K562 (cell line): ENCODE measurements at regions not wholly inside any gene's neighbourhood (a gene's known extent, or its start where the extent isn't known, plus 50 kb on each side); places are given as distances from the start of the nearest gene placed in this dataset.

Experiments
- ATAC-seq: fragments of 200-7000 bp; cut with Tn5 transposase; 3 replicates; pipeline ENCODE4 v1.9.1; 2020; ENCODE audit warnings: moderate library complexity
- BruUV-seq: library from RNA; stranded (reverse); fragments of 400-500 nt; replicated peaks from 2 replicates; lab custom pipeline; 2021; lab: Mats Ljungman, UMichigan
- CTCF ChIA-PET: fragments of 300-600 bp; formaldehyde crosslinking; extraction: SDS; loops from one replicate; lab custom pipeline; 2021; ENCODE audit warnings: low intra/inter-chr PET ratio; lab: Yijun Ruan, JAX
- POLR2A ChIA-PET: fragments of 300-600, 350-650 bp; sonication (Branson Sonifier 250); formaldehyde crosslinking; extraction: SDS; loops from one replicate; lab custom pipeline; 2021; ENCODE audit warnings: antibody characterized with exemption, inconsistent platforms; lab: Yijun Ruan, JAX
- DNase-seq, 4 experiments: peaks; one replicate each; pipeline versions ENCODE4 v3.0.0 to v3.0.0-alpha.2; 2011 to 2018; ENCODE audit warnings: low spot score in 3 of 4, mixed read lengths in 3 of 4; ENCODE audit errors: extremely low read depth in 1 of 4
- FAIRE-seq: peaks from 2 replicates; lab custom pipeline; 2011; peaks lifted over from hg19 to GRCh38; lab: Jason Lieb, UNC
- H2AFZ ChIP-seq: 2 replicates; pipeline ENCODE4 v1.6.0; 2011; ENCODE audit warnings: low read depth, low read length, control low read depth, inconsistent platforms
- H3K27ac ChIP-seq: fragments of 200-600 bp; 3 replicates; pipeline ENCODE4 v1.8.0; 2011; ENCODE audit warnings: low read depth, mild to moderate bottlenecking, control low read depth, inconsistent platforms, low read length, moderate library complexity, mixed read lengths; ENCODE audit errors: extremely low read depth
- H3K27me3 ChIP-seq, 2 experiments: fragments of 300-600 bp in 1 of 2; 2 replicates in 1 of 2; 3 replicates in 1 of 2; pipeline versions ENCODE4 v1.6.0 to v1.8.0; 2011; ENCODE audit warnings: inconsistent platforms in 2 of 2, low read length in 2 of 2, mild to moderate bottlenecking in 1 of 2, mixed read lengths in 1 of 2, moderate library complexity in 1 of 2; ENCODE audit not compliant: control insufficient read depth in 2 of 2, insufficient read depth in 2 of 2
- H3K36me3 ChIP-seq: fragments of 300-600 bp; 3 replicates; pipeline ENCODE4 v1.8.0; 2011; ENCODE audit warnings: mild to moderate bottlenecking, low read length, inconsistent platforms; ENCODE audit not compliant: control insufficient read depth, insufficient read depth
- H3K4me1 ChIP-seq, 2 experiments: fragments of 200-600 bp in 1 of 2; replicated peaks in 1 of 2; 2 replicates in 1 of 2; 3 replicates in 1 of 2; pipeline versions ENCODE4 v1.5.1 to v1.8.0; 2011; ENCODE audit warnings: inconsistent platforms in 2 of 2, low read length in 2 of 2, mild to moderate bottlenecking in 1 of 2, mixed read lengths in 1 of 2, moderate library complexity in 1 of 2; ENCODE audit not compliant: control insufficient read depth in 2 of 2, insufficient read depth in 2 of 2
- H3K4me2 ChIP-seq: 2 replicates; pipeline ENCODE4 v1.6.1; 2011; ENCODE audit warnings: low read length, control low read depth, inconsistent platforms, mixed read lengths; ENCODE audit not compliant: insufficient read depth
- H3K4me3 ChIP-seq: fragments of 200-600 bp; sonication (generic), shearing (Covaris generic); 2 replicates; pipeline ENCODE4 v1.5.1; 2016; ENCODE audit warnings: control low read depth, inconsistent platforms
- H3K79me2 ChIP-seq: fragments of 200-600 bp; 3 replicates; pipeline ENCODE4 v1.8.0; 2011; ENCODE audit warnings: low read length, inconsistent platforms; ENCODE audit not compliant: control insufficient read depth, insufficient read depth
- H3K9ac ChIP-seq, 2 experiments: 2 replicates each; pipeline versions ENCODE4 v1.6.0 to v1.6.1; 2011; ENCODE audit warnings: low read depth in 2 of 2, low read length in 2 of 2, control low read depth in 1 of 2, inconsistent platforms in 1 of 2, mild to moderate bottlenecking in 1 of 2, mixed read lengths in 1 of 2; ENCODE audit not compliant: insufficient read depth in 1 of 2
- H3K9me1 ChIP-seq: one replicate; pipeline ENCODE4 v1.6.0; 2011; ENCODE audit warnings: inconsistent platforms, mild to moderate bottlenecking, low read length, moderate library complexity; ENCODE audit not compliant: control insufficient read depth, insufficient read depth
- H3K9me3 ChIP-seq: replicated peaks from 2 replicates; pipeline ENCODE4 v1.5.1; 2011; ENCODE audit warnings: low read depth, low read length, inconsistent platforms; ENCODE audit not compliant: control insufficient read depth, insufficient read depth
- H4K20me1 ChIP-seq: replicated peaks from 2 replicates; pipeline ENCODE4 v1.6.1; 2011; ENCODE audit warnings: low read length, inconsistent platforms, mixed read lengths; ENCODE audit not compliant: control insufficient read depth, insufficient read depth
- ASH1L ChIP-seq: fragments of 450-650 bp; IDR thresholded peaks from 2 replicates; pipeline ENCODE4 v1.6.1; 2018; ENCODE audit warnings: borderline replicate concordance, mild to moderate bottlenecking, low read depth; ENCODE audit not compliant: partially characterized antibody
- CBFA2T2 ChIP-seq: fragments of 450-650 bp; conservative IDR thresholded peaks from 2 replicates; pipeline ENCODE4 v1.6.1; 2017; ENCODE audit warnings: mild to moderate bottlenecking
- KDM2B ChIP-seq: fragments of 250-450 bp; sonication (Bioruptor Pico); IDR thresholded peaks from 2 replicates; pipeline ENCODE4 v1.8.0; 2021; ENCODE audit warnings: mild to moderate bottlenecking, moderate library complexity
- LCOR ChIP-seq: sonication (generic); formaldehyde crosslinking; IDR thresholded peaks from 2 replicates; pipeline ENCODE4 v1.8.0; 2022; ENCODE audit warnings: mild to moderate bottlenecking, missing genetic modification reagents
- MCM2 ChIP-seq: fragments of 450-650 bp; IDR thresholded peaks from 2 replicates; pipeline ENCODE4 v1.6.1; 2017; ENCODE audit warnings: low read depth, mild to moderate bottlenecking
- NR2C2 ChIP-seq, 2 experiments: fragments of 200-800 bp in 1 of 2; sonication (Bioruptor generic) in 1 of 2; sonication (generic) in 1 of 2; formaldehyde crosslinking in 1 of 2; IDR thresholded peaks; 2 replicates each; pipeline versions ENCODE4 v1.6.1 to v1.8.0; 2016 to 2022; ENCODE audit warnings: mild to moderate bottlenecking in 1 of 2, missing compliant biosample characterization in 1 of 2, missing genetic modification characterization in 1 of 2, missing genetic modification reagents in 1 of 2
- PHTF2 ChIP-seq: fragments of 250-450 bp; sonication (Bioruptor Pico); IDR thresholded peaks from 2 replicates; pipeline ENCODE4 v1.5.0; 2021; ENCODE audit warnings: mild to moderate bottlenecking
- TAF1 ChIP-seq: IDR thresholded peaks from 2 replicates; pipeline ENCODE4 v1.6.1; 2011; ENCODE audit warnings: mild to moderate bottlenecking, low read length, moderate library complexity; ENCODE audit not compliant: insufficient read depth, control insufficient read depth, severe bottlenecking; ENCODE audit errors: extremely low read depth
- TCFL5 ChIP-seq: fragments of 250-450 bp; sonication (Bioruptor Pico); conservative IDR thresholded peaks from 2 replicates; pipeline ENCODE4 v1.6.1; 2021; ENCODE audit warnings: mild to moderate bottlenecking, moderate library complexity, matching md5 sums
- ZNF507 ChIP-seq: conservative IDR thresholded peaks from 2 replicates; pipeline ENCODE4 v1.6.1; 2017; ENCODE audit warnings: missing genetic modification characterization, missing compliant biosample characterization
- ZNF589 ChIP-seq: fragments of 200-800 bp; sonication (Bioruptor generic); IDR thresholded peaks from 2 replicates; pipeline ENCODE4 v1.6.1; 2016; ENCODE audit warnings: low read depth, missing genetic modification characterization, missing compliant biosample characterization
- WGBS: fragments of 100-300 bp; shearing (Covaris generic); methylation state at CpG from one replicate; pipeline ENCODE4 v1.1.6; 2016; ENCODE audit warnings: low coverage, mixed read lengths; ENCODE audit not compliant: insufficient coverage; ENCODE audit errors: missing lambda C conversion rate; 5-methylcytosine and 5-hydroxymethylcytosine counted together
- in situ Hi-C: fragments of 300-500 bp; cut with MboI; formaldehyde crosslinking; loops from 4 replicates; pipeline ENCODE4 v1.15.0; 2018; ENCODE audit warnings: inconsistent platforms, mixed read lengths
- intact Hi-C: fragments of 100-400 bp; cut with micrococcal nuclease; formaldehyde crosslinking; loops from 2 replicates; pipeline ENCODE4 v1.14.2; 2022
- TF ChIP-seq, protein P1 (sequence below): sonication (generic); formaldehyde crosslinking; IDR thresholded peaks from 2 replicates; pipeline ENCODE4 v1.8.1; 2023; ENCODE audit warnings: mild to moderate bottlenecking, missing genetic modification reagents
- TF ChIP-seq, protein P2 (sequence below): IDR thresholded peaks from 3 replicates; pipeline ENCODE4 v1.6.1; 2011; ENCODE audit warnings: borderline replicate concordance, mild to moderate bottlenecking; ENCODE audit not compliant: insufficient read length, insufficient read depth
- TF ChIP-seq, protein P3 (sequence below): fragments of 450-650 bp; conservative IDR thresholded peaks from 2 replicates; pipeline ENCODE4 v1.6.1; 2016; ENCODE audit warnings: missing genetic modification characterization, low read depth, mild to moderate bottlenecking, missing compliant biosample characterization, moderate library complexity
- TF ChIP-seq, protein P4 (sequence below): sonication (generic); formaldehyde crosslinking; IDR thresholded peaks from 2 replicates; pipeline ENCODE4 v1.8.0; 2023; ENCODE audit warnings: mild to moderate bottlenecking, missing genetic modification reagents

DNA sequence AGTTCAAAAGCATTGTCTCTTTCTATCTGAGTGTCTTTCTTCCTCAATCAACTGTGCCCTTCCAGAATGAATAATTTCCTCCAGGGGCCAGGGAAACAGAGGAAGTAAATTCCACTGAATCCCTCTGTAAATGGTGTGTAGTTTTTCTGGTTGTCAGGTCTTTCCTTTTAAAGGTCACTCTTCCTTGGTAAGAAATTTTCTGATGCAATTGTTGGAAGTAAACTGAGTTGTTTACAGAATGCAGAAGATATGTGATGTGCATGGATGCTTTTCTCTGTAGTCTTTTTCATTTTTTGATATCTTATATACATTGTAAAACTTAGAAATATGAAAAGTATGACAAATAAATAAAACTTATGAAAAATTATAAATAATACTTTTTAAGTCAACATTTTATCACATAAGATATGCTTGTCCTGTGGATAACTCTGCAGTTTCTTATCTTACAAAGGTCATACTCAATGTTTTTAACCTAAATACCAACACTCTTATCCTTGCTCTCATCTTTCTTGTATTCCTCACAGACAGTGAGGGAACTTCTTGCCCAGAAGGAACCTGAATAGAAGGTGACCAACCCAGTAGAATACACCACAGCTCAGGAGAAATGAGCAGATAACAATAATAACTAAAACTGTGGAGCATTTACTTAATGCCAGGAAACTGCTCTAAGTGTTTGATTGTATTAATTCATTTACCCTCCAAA, 234.5 kb downstream of the METTL4 start (continued):
- TF ChIP-seq, protein P1, sequence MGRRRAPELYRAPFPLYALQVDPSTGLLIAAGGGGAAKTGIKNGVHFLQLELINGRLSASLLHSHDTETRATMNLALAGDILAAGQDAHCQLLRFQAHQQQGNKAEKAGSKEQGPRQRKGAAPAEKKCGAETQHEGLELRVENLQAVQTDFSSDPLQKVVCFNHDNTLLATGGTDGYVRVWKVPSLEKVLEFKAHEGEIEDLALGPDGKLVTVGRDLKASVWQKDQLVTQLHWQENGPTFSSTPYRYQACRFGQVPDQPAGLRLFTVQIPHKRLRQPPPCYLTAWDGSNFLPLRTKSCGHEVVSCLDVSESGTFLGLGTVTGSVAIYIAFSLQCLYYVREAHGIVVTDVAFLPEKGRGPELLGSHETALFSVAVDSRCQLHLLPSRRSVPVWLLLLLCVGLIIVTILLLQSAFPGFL (CRISPR knock-in tag): no peak
- no peak for TF ChIP-seq ZNF507 (tag)
- TF ChIP-seq, protein P2, sequence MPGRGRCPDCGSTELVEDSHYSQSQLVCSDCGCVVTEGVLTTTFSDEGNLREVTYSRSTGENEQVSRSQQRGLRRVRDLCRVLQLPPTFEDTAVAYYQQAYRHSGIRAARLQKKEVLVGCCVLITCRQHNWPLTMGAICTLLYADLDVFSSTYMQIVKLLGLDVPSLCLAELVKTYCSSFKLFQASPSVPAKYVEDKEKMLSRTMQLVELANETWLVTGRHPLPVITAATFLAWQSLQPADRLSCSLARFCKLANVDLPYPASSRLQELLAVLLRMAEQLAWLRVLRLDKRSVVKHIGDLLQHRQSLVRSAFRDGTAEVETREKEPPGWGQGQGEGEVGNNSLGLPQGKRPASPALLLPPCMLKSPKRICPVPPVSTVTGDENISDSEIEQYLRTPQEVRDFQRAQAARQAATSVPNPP: no peak
- TF ChIP-seq KDM2B: no peak
- TF ChIP-seq, all 486 proteins: peak for 7

DNA sequence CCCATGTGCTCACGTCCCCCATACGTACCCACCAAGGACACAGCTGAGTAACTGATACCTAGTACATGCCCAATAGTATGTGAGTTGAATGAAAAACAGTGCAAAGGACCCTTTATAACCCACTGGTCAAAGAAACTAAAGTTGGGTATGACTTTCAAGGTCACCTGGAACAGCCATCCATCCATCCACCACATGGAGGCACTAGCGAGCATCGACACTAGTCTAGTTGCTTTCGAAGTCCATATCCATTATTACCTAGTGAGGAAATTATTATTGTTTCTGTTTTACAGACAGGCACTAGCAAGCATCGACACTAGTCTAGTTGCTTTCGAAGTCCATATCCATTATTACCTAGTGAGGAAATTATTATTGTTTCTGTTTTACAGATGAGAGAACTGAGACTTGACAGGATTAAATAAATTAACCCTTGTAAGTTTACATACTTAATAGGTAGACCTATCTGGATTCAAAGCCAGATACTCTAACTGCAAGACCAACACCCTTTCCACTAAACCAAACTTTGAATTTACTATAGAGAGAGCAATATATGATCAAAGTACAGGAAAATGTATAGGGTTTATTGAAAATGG, 233.7 kb downstream of the METTL4 start:
- BruUV-seq: no TSS peak
- H4K20me1 ChIP-seq: no peaks in the 10 kb centered on the region
- in situ Hi-C loops: no loop called here
- no peaks in the 10 kb centered on the region for H3K9me1 ChIP-seq
- H3K36me3 ChIP-seq: no peaks in the 10 kb centered on the region
- no peaks in the 10 kb centered on the region for H3K27me3 ChIP-seq
- no peak overlapping the region for H3K4me2 ChIP-seq
- POLR2A ChIA-PET: no interaction called here
- no peak overlapping the region; the same call in 1 of the 3 replicates for H3K27ac ChIP-seq
- peak; percentile 72 for ATAC-seq
- H2AFZ ChIP-seq: peak overlapping the region; percentile 62
- H3K9ac ChIP-seq: no peak overlapping the region
- intact Hi-C loops: loop anchor here (5.0 to 10.0 kb wide), 2 partner anchors 135 to 233 kb away; no protein-coding TSS in a partner anchor
- DNase-seq: peak; percentile 30 to 60 (median 40)
- CTCF ChIA-PET: no interaction called here
- peak; percentile 88 for FAIRE-seq
- no peak overlapping the region for H3K4me3 ChIP-seq
- 85% methylated on average over 7 of the region's 7 CpGs for WGBS
- H3K9me3 ChIP-seq: 0 out of 2 replicates have a peak, but pooled peaks cover 2% of the 10 kb centered on the region
- peaks cover 4 to 13% of the 10 kb centered on the region in 2 experiments; a peak in 2 of 5 replicates for H3K4me1 ChIP-seq
- no peaks in the 10 kb centered on the region for H3K79me2 ChIP-seq
- TF ChIP-seq ASH1L (no peak), LCOR (CRISPR knock-in tag) (no peak), TAF1 (no peak), PHTF2 (CRISPR knock-in tag) (no peak), MCM2 (no peak), CBFA2T2 (no peak), NR2C2 (CRISPR knock-in tag; IDR thresholded peaks at IDR 0.05) (no peak), NR2C2 (tag; IDR thresholded peaks at IDR 0.05) (no peak), ZNF589 (CRISPR knock-in tag) (no peak), TCFL5 (CRISPR knock-in tag) (no peak)
- TF ChIP-seq, protein P3, sequence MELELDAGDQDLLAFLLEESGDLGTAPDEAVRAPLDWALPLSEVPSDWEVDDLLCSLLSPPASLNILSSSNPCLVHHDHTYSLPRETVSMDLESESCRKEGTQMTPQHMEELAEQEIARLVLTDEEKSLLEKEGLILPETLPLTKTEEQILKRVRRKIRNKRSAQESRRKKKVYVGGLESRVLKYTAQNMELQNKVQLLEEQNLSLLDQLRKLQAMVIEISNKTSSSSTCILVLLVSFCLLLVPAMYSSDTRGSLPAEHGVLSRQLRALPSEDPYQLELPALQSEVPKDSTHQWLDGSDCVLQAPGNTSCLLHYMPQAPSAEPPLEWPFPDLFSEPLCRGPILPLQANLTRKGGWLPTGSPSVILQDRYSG (tag): no peak
- TF ChIP-seq, protein P4, sequence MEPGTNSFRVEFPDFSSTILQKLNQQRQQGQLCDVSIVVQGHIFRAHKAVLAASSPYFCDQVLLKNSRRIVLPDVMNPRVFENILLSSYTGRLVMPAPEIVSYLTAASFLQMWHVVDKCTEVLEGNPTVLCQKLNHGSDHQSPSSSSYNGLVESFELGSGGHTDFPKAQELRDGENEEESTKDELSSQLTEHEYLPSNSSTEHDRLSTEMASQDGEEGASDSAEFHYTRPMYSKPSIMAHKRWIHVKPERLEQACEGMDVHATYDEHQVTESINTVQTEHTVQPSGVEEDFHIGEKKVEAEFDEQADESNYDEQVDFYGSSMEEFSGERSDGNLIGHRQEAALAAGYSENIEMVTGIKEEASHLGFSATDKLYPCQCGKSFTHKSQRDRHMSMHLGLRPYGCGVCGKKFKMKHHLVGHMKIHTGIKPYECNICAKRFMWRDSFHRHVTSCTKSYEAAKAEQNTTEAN: no peak
